Uterus (tissue), 3 donors: ENCODE measurements at regions not wholly inside any gene's neighbourhood (a gene's known extent, or its start where the extent isn't known, plus 50 kb on each side); places are given as distances from the start of the nearest gene placed in this dataset.

Source experiments
- DNase-seq, 2 donors: peaks; one replicate each; pipeline ENCODE4 v3.0.0-alpha.2; 2019 to 2020
- H3K27ac ChIP-seq, 2 donors: fragments of 200-600 bp; sonication (generic); 1 replicate in 1 of 2; 2 replicates in 1 of 2; pipeline ENCODE4 v1.5.1; 2016 to 2018
- H3K27me3 ChIP-seq, 2 donors: fragments of 200-600 bp; sonication (generic); one replicate each; pipeline ENCODE4 v1.5.1; 2018 to 2019; ENCODE audit warnings: control low read depth in 1 of 2
- H3K36me3 ChIP-seq, 2 donors: fragments of 200-600 bp; sonication (generic); one replicate each; pipeline ENCODE4 v1.5.1; 2019; ENCODE audit warnings: control low read depth in 1 of 2
- H3K4me1 ChIP-seq, 2 donors: fragments of 200-600 bp; sonication (generic); one replicate each; pipeline ENCODE4 v1.5.1; 2018 to 2019; ENCODE audit warnings: control low read depth in 1 of 2
- H3K4me3 ChIP-seq, 2 donors: fragments of 200-600 bp; sonication (generic); 1 replicate in 1 of 2; 2 replicates in 1 of 2; pipeline ENCODE4 v1.5.1; 2018 to 2019; ENCODE audit warnings: mild to moderate bottlenecking in 1 of 2
- H3K9me3 ChIP-seq, 2 donors: fragments of 200-600 bp; sonication (generic); one replicate each; pipeline ENCODE4 v1.5.1; 2019; ENCODE audit warnings: control low read depth in 1 of 2
- CTCF ChIP-seq, 4 experiments: fragments of 200-600 bp in 2 of 4; fragments of 450-650 bp in 2 of 4; sonication (generic) in 2 of 4; IDR thresholded peaks; one replicate each; pipeline ENCODE4 v1.5.1; 2016 to 2019; ENCODE audit warnings: antibody characterized with exemption in 4 of 4, mild to moderate bottlenecking in 2 of 4, moderate library complexity in 1 of 4
- POLR2A ChIP-seq, 2 donors: fragments of 450-650 bp; IDR thresholded peaks; one replicate each; pipeline ENCODE4 v1.6.1; 2016; ENCODE audit warnings: antibody characterized with exemption in 2 of 2, mild to moderate bottlenecking in 1 of 2, moderate library complexity in 1 of 2
- intact Hi-C: fragments of 100-400 bp; cut with DNase I; formaldehyde crosslinking; loops from one replicate; pipeline ENCODE4 v1.15.1; 2023; ENCODE audit warnings: low total_unique reads
- donor health status: DM: yes; HTN: yes; CAD: no.

GRCh38 chr7:124376111-124376510 lies 343.2 kb upstream of the TMEM229A start:
- Histone ChIP-seq H3K4me3 (no peak overlapping the region), H3K36me3 (no peaks in the 10 kb centered on the region), H3K27me3 (no peaks in the 10 kb centered on the region), H3K27ac (no peak overlapping the region), H3K4me1 (no peaks in the 10 kb centered on the region), H3K9me3 (no peaks in the 10 kb centered on the region)
- DNase-seq: no peak
- intact Hi-C loops: no loop called here
- TF ChIP-seq POLR2A (IDR thresholded peaks at IDR 0.05) (no peak), CTCF (IDR thresholded peaks at IDR 0.05) (no peak)

- H3K4me1 ChIP-seq: no peaks in the 10 kb centered on the region
- intact Hi-C loops: no loop called here
- no peaks in the 10 kb centered on the region for H3K36me3 ChIP-seq
- H3K4me3 ChIP-seq: no peak overlapping the region
- no peaks in the 10 kb centered on the region for H3K27me3 ChIP-seq
- H3K27ac ChIP-seq: no peak overlapping the region
- H3K9me3 ChIP-seq: no peaks in the 10 kb centered on the region
- DNase-seq: no peak
- no peak for TF ChIP-seq CTCF (IDR thresholded peaks at IDR 0.05)
- TF ChIP-seq POLR2A (IDR thresholded peaks at IDR 0.05): no peak
These were observed 342.5 kb upstream of the TMEM229A start for GRCh38 chr7:124375391-124375790.

- no peaks in the 10 kb centered on the region for H3K36me3 ChIP-seq
- no peak for DNase-seq
- H3K27ac ChIP-seq: no peak overlapping the region
- no peak for TF ChIP-seq POLR2A (IDR thresholded peaks at IDR 0.05)
- TF ChIP-seq CTCF (IDR thresholded peaks at IDR 0.05): no peak
- no peaks in the 10 kb centered on the region for H3K27me3 ChIP-seq
- intact Hi-C loops: no loop called here
- no peaks in the 10 kb centered on the region for H3K4me1 ChIP-seq
- H3K4me3 ChIP-seq: no peak overlapping the region
- H3K9me3 ChIP-seq: no peaks in the 10 kb centered on the region
These were observed 336.4 kb upstream of the TMEM229A start for GRCh38 chr7:124369310-124369709.

GRCh38 chr7:124366118-124366517 lies 333.3 kb upstream of the TMEM229A start:
- H3K4me3 ChIP-seq: no peak overlapping the region
- no peak for DNase-seq
- no peak for TF ChIP-seq CTCF (IDR thresholded peaks at IDR 0.05)
- TF ChIP-seq POLR2A (IDR thresholded peaks at IDR 0.05): no peak
- H3K27ac ChIP-seq: no peak overlapping the region
- no peaks in the 10 kb centered on the region for H3K36me3 ChIP-seq
- H3K27me3 ChIP-seq: no peaks in the 10 kb centered on the region
- intact Hi-C loops: no loop called here
- no peaks in the 10 kb centered on the region for H3K4me1 ChIP-seq
- H3K9me3 ChIP-seq: no peaks in the 10 kb centered on the region

GRCh38 chr7:124364283-124364682 lies 331.4 kb upstream of the TMEM229A start:
- no peaks in the 10 kb centered on the region for H3K36me3 ChIP-seq
- intact Hi-C loops: no loop called here
- no peak for DNase-seq
- no peaks in the 10 kb centered on the region for H3K9me3 ChIP-seq
- H3K27me3 ChIP-seq: no peaks in the 10 kb centered on the region
- H3K27ac ChIP-seq: no peak overlapping the region
- H3K4me1 ChIP-seq: no peaks in the 10 kb centered on the region
- TF ChIP-seq CTCF (IDR thresholded peaks at IDR 0.05) (no peak), POLR2A (IDR thresholded peaks at IDR 0.05) (no peak)
- H3K4me3 ChIP-seq: no peak overlapping the region
